NT2/D1 (cell line): ENCODE measurements at regions not wholly inside any gene's neighbourhood (a gene's known extent, or its start where the extent isn't known, plus 50 kb on each side); places are given as distances from the start of the nearest gene placed in this dataset.

ENCODE experiments used
- SUZ12 ChIP-seq: IDR thresholded peaks from 2 replicates; pipeline ENCODE4 v1.6.1; 2011; ENCODE audit not compliant: insufficient read length, insufficient read depth; ENCODE audit errors: extremely low read depth
- YY1 ChIP-seq: IDR thresholded peaks from 2 replicates; pipeline ENCODE4 v1.6.1; 2011; ENCODE audit not compliant: insufficient read length, insufficient read depth
- ZNF274 ChIP-seq: IDR thresholded peaks from 2 replicates; pipeline ENCODE4 v1.6.1; 2011; ENCODE audit warnings: mild to moderate bottlenecking, low read depth, low read length

- TF ChIP-seq YY1, result no peak
- TF ChIP-seq ZNF274, result no peak
- no peak for TF ChIP-seq SUZ12
Measured at GRCh38 chr14:61965030-61965745, 203.0 kb downstream of the SNAPC1 start.
